GM06990 (cell line): ENCODE measurements at regions not wholly inside any gene's neighbourhood (a gene's known extent, or its start where the extent isn't known, plus 50 kb on each side); places are given as distances from the start of the nearest gene placed in this dataset.

ENCODE experiments used
- DNase-seq: peaks from one replicate; pipeline ENCODE4 v3.0.0-alpha.2; 2011; ENCODE audit not compliant: insufficient read length; ENCODE audit errors: extremely low read depth
- H3K27me3 ChIP-seq: replicated peaks from 2 replicates; pipeline ENCODE4 v1.6.0; 2011; ENCODE audit warnings: low read length; ENCODE audit not compliant: control insufficient read depth, insufficient read depth
- H3K36me3 ChIP-seq: 2 replicates; pipeline ENCODE4 v1.5.1; 2011; ENCODE audit warnings: low read length; ENCODE audit not compliant: control insufficient read depth, insufficient read depth
- H3K4me3 ChIP-seq: replicated peaks from 2 replicates; pipeline ENCODE4 v1.5.1; 2011; ENCODE audit warnings: low read depth, mild to moderate bottlenecking, control low read depth, low read length
- CTCF ChIP-seq: IDR thresholded peaks from 2 replicates; pipeline ENCODE4 v1.5.1; 2011; ENCODE audit warnings: low read length, control low read depth, mild to moderate bottlenecking, inconsistent platforms; ENCODE audit not compliant: insufficient read depth, poor library complexity, severe bottlenecking

GRCh38 chr2:58879834-58880233 is 638.7 kb upstream of the FANCL start:
- H3K27me3 ChIP-seq, result no peaks in the 10 kb centered on the region
- no peaks in the 10 kb centered on the region for H3K36me3 ChIP-seq
- DNase-seq, result no peak
- no peak for TF ChIP-seq CTCF
- H3K4me3 ChIP-seq, result no peak overlapping the region

GRCh38 chr2:58878778-58879177 is 637.7 kb upstream of the FANCL start:
- no peak for DNase-seq
- no peak overlapping the region for H3K4me3 ChIP-seq
- H3K27me3 ChIP-seq, result no peaks in the 10 kb centered on the region
- TF ChIP-seq CTCF, result no peak
- H3K36me3 ChIP-seq, result no peaks in the 10 kb centered on the region

GRCh38 chr2:58876126-58876525 is 635.0 kb upstream of the FANCL start:
- Histone ChIP-seq H3K27me3 (no peaks in the 10 kb centered on the region), H3K36me3 (no peaks in the 10 kb centered on the region), H3K4me3 (no peak overlapping the region)
- TF ChIP-seq CTCF, result no peak
- no peak for DNase-seq

- Histone ChIP-seq H3K4me3 (no peak overlapping the region), H3K27me3 (no peaks in the 10 kb centered on the region), H3K36me3 (no peaks in the 10 kb centered on the region)
- DNase-seq, result no peak
- TF ChIP-seq CTCF, result no peak
These were observed 634.3 kb upstream of the FANCL start for GRCh38 chr2:58875436-58875835.

GRCh38 chr2:58871469-58872142 is 630.5 kb upstream of the FANCL start:
- Histone ChIP-seq H3K27me3 (no peaks in the 10 kb centered on the region), H3K36me3 (no peaks in the 10 kb centered on the region), H3K4me3 (no peak overlapping the region)
- TF ChIP-seq CTCF, result peak; percentile 47
- DNase-seq, result peak; percentile 17

- DNase-seq, result peak; percentile 11
- H3K27me3 ChIP-seq, result no peaks in the 10 kb centered on the region
- no peaks in the 10 kb centered on the region for H3K36me3 ChIP-seq
- no peak for TF ChIP-seq CTCF
- H3K4me3 ChIP-seq, result no peak overlapping the region
These were observed 629.6 kb upstream of the FANCL start for GRCh38 chr2:58870704-58871103.
